ENCODE measurements at regions not wholly inside any gene's neighbourhood (a gene's known extent, or its start where the extent isn't known, plus 50 kb on each side); places are given as distances from the start of the nearest gene placed in this dataset.

DNA sequence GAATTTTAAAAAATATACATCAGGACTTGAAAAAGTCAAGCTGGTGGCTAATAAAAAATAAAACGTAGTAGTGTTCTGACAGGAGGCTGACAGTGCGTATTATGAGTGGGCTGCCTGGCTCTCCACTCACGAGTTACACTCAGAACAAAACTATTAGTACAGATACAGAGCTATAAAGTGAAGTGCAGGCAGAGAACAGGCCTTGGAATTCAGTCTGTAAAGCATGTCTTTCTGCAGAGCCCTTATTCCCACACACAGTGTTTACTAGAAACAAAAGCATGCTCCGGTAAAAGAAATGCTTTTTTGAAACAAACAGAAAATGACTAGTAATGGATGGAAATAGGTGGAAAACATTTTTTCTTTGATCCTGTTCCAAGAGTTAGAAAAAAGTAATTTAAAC lies 334.7 kb downstream of the DIRAS2 start:
- Histone ChIP-seq H3K9me3 (ENCODE audit: insufficient read depth, low read length) (no peaks in the 10 kb centered on the region), H3K27me3 (ENCODE audit: insufficient read depth, insufficient read length) (no peaks in the 10 kb centered on the region), H3K4me1 (ENCODE audit: insufficient read depth, insufficient read length) (no peaks in the 10 kb centered on the region), H3K9ac (ENCODE audit: insufficient read length, low read depth) (no peak overlapping the region), H3K36me3 (ENCODE audit: insufficient read depth, insufficient read length, low read length) (no peaks in the 10 kb centered on the region), H3K4me3 (ENCODE audit: insufficient read length, low read depth) (no peak overlapping the region)
- DNase-seq (ENCODE audit: low read depth, low spot score): no peak
- TF ChIP-seq YY1 (IDR thresholded peaks at IDR 0.05; ENCODE audit: insufficient read depth, insufficient read length): no peak
- no peak for TF ChIP-seq SUZ12 (IDR thresholded peaks at IDR 0.05; ENCODE audit: extremely low read depth, insufficient read depth, insufficient read length)
- TF ChIP-seq ZNF274 (IDR thresholded peaks at IDR 0.05; ENCODE audit: low read depth, low read length): no peak

DNA sequence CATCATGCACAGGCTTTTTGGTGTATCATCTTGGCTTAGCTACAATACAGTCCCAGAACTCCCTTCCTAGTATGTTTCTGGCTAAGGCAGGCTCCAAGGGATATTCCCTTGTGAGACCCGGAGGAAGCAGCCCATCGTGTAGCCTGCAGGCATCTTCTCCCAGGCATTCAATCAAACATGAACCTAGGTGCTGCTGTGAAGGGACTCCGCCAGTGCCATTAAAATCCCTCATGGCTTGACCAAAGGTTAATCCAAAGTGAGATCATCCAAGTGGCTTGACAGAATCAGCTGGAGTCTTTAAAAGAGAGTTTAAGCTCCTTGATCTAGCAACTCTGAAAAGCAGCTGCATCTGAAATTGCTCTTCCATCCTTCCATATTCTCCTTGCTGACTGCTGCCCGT lies 333.9 kb downstream of the DIRAS2 start:
- no peak for DNase-seq (ENCODE audit: low read depth, low spot score)
- no peaks in the 10 kb centered on the region for H3K4me1 ChIP-seq (ENCODE audit: insufficient read depth, insufficient read length)
- no peaks in the 10 kb centered on the region for H3K9me3 ChIP-seq (ENCODE audit: insufficient read depth, low read length)
- no peak overlapping the region for H3K4me3 ChIP-seq (ENCODE audit: insufficient read length, low read depth)
- TF ChIP-seq ZNF274 (IDR thresholded peaks at IDR 0.05; ENCODE audit: low read depth, low read length) (no peak), YY1 (IDR thresholded peaks at IDR 0.05; ENCODE audit: insufficient read depth, insufficient read length) (no peak), SUZ12 (IDR thresholded peaks at IDR 0.05; ENCODE audit: extremely low read depth, insufficient read depth, insufficient read length) (no peak)
- no peaks in the 10 kb centered on the region for H3K27me3 ChIP-seq (ENCODE audit: insufficient read depth, insufficient read length)
- H3K36me3 ChIP-seq (ENCODE audit: insufficient read depth, insufficient read length, low read length): no peaks in the 10 kb centered on the region
- no peak overlapping the region for H3K9ac ChIP-seq (ENCODE audit: insufficient read length, low read depth)

- H3K4me3 ChIP-seq (ENCODE audit: insufficient read length, low read depth): no peak overlapping the region
- TF ChIP-seq SUZ12 (IDR thresholded peaks at IDR 0.05; ENCODE audit: extremely low read depth, insufficient read depth, insufficient read length) (no peak), ZNF274 (IDR thresholded peaks at IDR 0.05; ENCODE audit: low read depth, low read length) (no peak)
- no peaks in the 10 kb centered on the region for H3K27me3 ChIP-seq (ENCODE audit: insufficient read depth, insufficient read length)
These were observed 332.7 kb downstream of the DIRAS2 start for GRCh38 chr9:90309809-90310520.

GRCh38 chr9:90310521-90310876 lies 332.1 kb downstream of the DIRAS2 start:
- no peak overlapping the region for H3K9ac ChIP-seq (ENCODE audit: insufficient read length, low read depth)
- DNase-seq (ENCODE audit: low read depth, low spot score): no peak
- H3K9me3 ChIP-seq (ENCODE audit: insufficient read depth, low read length): no peaks in the 10 kb centered on the region
- no peaks in the 10 kb centered on the region for H3K4me1 ChIP-seq (ENCODE audit: insufficient read depth, insufficient read length)
- TF ChIP-seq YY1 (IDR thresholded peaks at IDR 0.05; ENCODE audit: insufficient read depth, insufficient read length): no peak
- no peaks in the 10 kb centered on the region for H3K36me3 ChIP-seq (ENCODE audit: insufficient read depth, insufficient read length, low read length)
- H3K27me3 ChIP-seq (ENCODE audit: insufficient read depth, insufficient read length): no peaks in the 10 kb centered on the region
- no peak overlapping the region for H3K4me3 ChIP-seq (ENCODE audit: insufficient read length, low read depth)

More at GRCh38 chr9:90309809-90310520, 332.7 kb downstream of the DIRAS2 start:
- Histone ChIP-seq H3K4me1 (ENCODE audit: insufficient read depth, insufficient read length) (no peaks in the 10 kb centered on the region), H3K36me3 (ENCODE audit: insufficient read depth, insufficient read length, low read length) (no peaks in the 10 kb centered on the region), H3K9ac (ENCODE audit: insufficient read length, low read depth) (no peak overlapping the region), H3K9me3 (ENCODE audit: insufficient read depth, low read length) (no peaks in the 10 kb centered on the region)
- DNase-seq (ENCODE audit: low read depth, low spot score): no peak

DNA sequence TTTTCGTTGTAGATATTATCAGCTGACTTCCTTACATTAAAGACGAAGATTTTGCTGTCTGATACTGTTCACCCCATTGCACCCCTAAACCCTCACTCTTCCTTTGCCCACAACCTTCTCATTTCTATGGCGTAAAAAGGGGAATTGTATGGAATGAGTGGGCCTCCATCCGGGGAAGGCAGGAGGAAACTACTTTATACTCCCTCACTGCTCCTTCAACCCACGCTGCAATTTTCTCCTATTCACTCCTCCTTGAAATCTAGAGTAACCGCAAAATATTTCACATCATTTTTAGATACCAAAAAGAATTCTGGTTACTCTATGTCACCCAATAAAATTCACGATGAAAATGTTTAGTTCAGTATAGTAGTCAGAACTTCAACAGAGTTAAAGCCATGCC lies 330.8 kb downstream of the DIRAS2 start:
- no peak for DNase-seq (ENCODE audit: low read depth, low spot score)
- H3K36me3 ChIP-seq (ENCODE audit: insufficient read depth, insufficient read length, low read length): no peaks in the 10 kb centered on the region
- H3K9me3 ChIP-seq (ENCODE audit: insufficient read depth, low read length): no peaks in the 10 kb centered on the region
- no peak overlapping the region for H3K4me3 ChIP-seq (ENCODE audit: insufficient read length, low read depth)
- H3K9ac ChIP-seq (ENCODE audit: insufficient read length, low read depth): no peak overlapping the region
- no peaks in the 10 kb centered on the region for H3K4me1 ChIP-seq (ENCODE audit: insufficient read depth, insufficient read length)
- H3K27me3 ChIP-seq (ENCODE audit: insufficient read depth, insufficient read length): no peaks in the 10 kb centered on the region
- TF ChIP-seq SUZ12 (IDR thresholded peaks at IDR 0.05; ENCODE audit: extremely low read depth, insufficient read depth, insufficient read length) (no peak), YY1 (IDR thresholded peaks at IDR 0.05; ENCODE audit: insufficient read depth, insufficient read length) (no peak), ZNF274 (IDR thresholded peaks at IDR 0.05; ENCODE audit: low read depth, low read length) (no peak)

GRCh38 chr9:90322296-90322695 lies 320.3 kb downstream of the DIRAS2 start:
- Histone ChIP-seq H3K9me3 (ENCODE audit: insufficient read depth, low read length) (no peaks in the 10 kb centered on the region), H3K4me1 (ENCODE audit: insufficient read depth, insufficient read length) (no peaks in the 10 kb centered on the region), H3K4me3 (ENCODE audit: insufficient read length, low read depth) (no peak overlapping the region), H3K9ac (ENCODE audit: insufficient read length, low read depth) (no peak overlapping the region), H3K36me3 (ENCODE audit: insufficient read depth, insufficient read length, low read length) (no peaks in the 10 kb centered on the region), H3K27me3 (ENCODE audit: insufficient read depth, insufficient read length) (no peaks in the 10 kb centered on the region)
- TF ChIP-seq ZNF274 (IDR thresholded peaks at IDR 0.05; ENCODE audit: low read depth, low read length) (no peak), YY1 (IDR thresholded peaks at IDR 0.05; ENCODE audit: insufficient read depth, insufficient read length) (no peak), SUZ12 (IDR thresholded peaks at IDR 0.05; ENCODE audit: extremely low read depth, insufficient read depth, insufficient read length) (no peak)
- no peak for DNase-seq (ENCODE audit: low read depth, low spot score)

- Histone ChIP-seq H3K4me3 (ENCODE audit: insufficient read length, low read depth) (no peak overlapping the region), H3K4me1 (ENCODE audit: insufficient read depth, insufficient read length) (no peaks in the 10 kb centered on the region), H3K9ac (ENCODE audit: insufficient read length, low read depth) (no peak overlapping the region), H3K9me3 (ENCODE audit: insufficient read depth, low read length) (no peaks in the 10 kb centered on the region), H3K36me3 (ENCODE audit: insufficient read depth, insufficient read length, low read length) (no peaks in the 10 kb centered on the region), H3K27me3 (ENCODE audit: insufficient read depth, insufficient read length) (no peaks in the 10 kb centered on the region)
- no peak for DNase-seq (ENCODE audit: low read depth, low spot score)
- TF ChIP-seq SUZ12 (IDR thresholded peaks at IDR 0.05; ENCODE audit: extremely low read depth, insufficient read depth, insufficient read length): no peak
- no peak for TF ChIP-seq YY1 (IDR thresholded peaks at IDR 0.05; ENCODE audit: insufficient read depth, insufficient read length)
- no peak for TF ChIP-seq ZNF274 (IDR thresholded peaks at IDR 0.05; ENCODE audit: low read depth, low read length)
These were observed 316.5 kb downstream of the DIRAS2 start for GRCh38 chr9:90325913-90326653.
